Liver (tissue), 8 donors: ENCODE measurements at regions not wholly inside any gene's neighbourhood (a gene's known extent, or its start where the extent isn't known, plus 50 kb on each side); places are given as distances from the start of the nearest gene placed in this dataset.

Experiments
- DNase-seq: peaks from one replicate; pipeline ENCODE4 v3.0.0-alpha.2; 2017; ENCODE audit warnings: low spot score
- H3K27ac ChIP-seq, 2 donors: one replicate each; pipeline ENCODE4 v1.7.0; 2013; ENCODE audit warnings: inconsistent platforms in 2 of 2, low read length in 2 of 2, control low read depth in 1 of 2, low read depth in 1 of 2, mild to moderate bottlenecking in 1 of 2
- H3K27me3 ChIP-seq, 4 donors: one replicate each; pipeline versions ENCODE4 v1.6.1 to v1.7.0; 2013; ENCODE audit warnings: low read length in 3 of 4, inconsistent platforms in 1 of 4, mild to moderate bottlenecking in 1 of 4, moderate library complexity in 1 of 4; ENCODE audit not compliant: control insufficient read depth in 4 of 4, insufficient read depth in 4 of 4
- H3K36me3 ChIP-seq, 4 donors: one replicate each; pipeline versions ENCODE4 v1.6.1 to v1.7.0; 2013; ENCODE audit warnings: low read length in 3 of 4, mild to moderate bottlenecking in 3 of 4, low read depth in 1 of 4, moderate library complexity in 1 of 4; ENCODE audit not compliant: control insufficient read depth in 4 of 4, insufficient read depth in 3 of 4
- H3K4me1 ChIP-seq, 4 donors: one replicate each; pipeline versions ENCODE4 v1.6.1 to v1.7.0; 2013; ENCODE audit warnings: low read length in 3 of 4, mild to moderate bottlenecking in 3 of 4, moderate library complexity in 1 of 4; ENCODE audit not compliant: control insufficient read depth in 4 of 4, insufficient read depth in 4 of 4
- H3K4me3 ChIP-seq, 3 donors: one replicate each; pipeline versions ENCODE4 v1.6.1 to v1.7.0; 2013; ENCODE audit warnings: low read length in 3 of 3, control low read depth in 1 of 3, low read depth in 1 of 3, mild to moderate bottlenecking in 1 of 3
- H3K9ac ChIP-seq, 2 donors: one replicate each; pipeline ENCODE4 v1.7.0; 2013; ENCODE audit warnings: low read length in 2 of 2, mild to moderate bottlenecking in 2 of 2, moderate library complexity in 2 of 2, control low read depth in 1 of 2, low read depth in 1 of 2
- H3K9me3 ChIP-seq, 4 donors: one replicate each; pipeline versions ENCODE4 v1.6.1 to v1.7.0; 2013; ENCODE audit warnings: low read length in 3 of 4; ENCODE audit not compliant: control insufficient read depth in 4 of 4
- ATF3 ChIP-seq: IDR thresholded peaks from 2 replicates; pipeline ENCODE4 v1.6.1; 2016; ENCODE audit warnings: antibody characterized with exemption
- CTCF ChIP-seq: fragments of 150-350 bp; IDR thresholded peaks from 2 replicates; pipeline ENCODE4 v1.5.1; 2017; ENCODE audit warnings: improper control_type of control experiment, low read depth, low read length; ENCODE audit not compliant: missing input control
- EGR1 ChIP-seq, 2 donors: IDR thresholded peaks; 2 replicates each; pipeline ENCODE4 v1.6.1; 2016 to 2018; ENCODE audit warnings: antibody characterized with exemption in 2 of 2, low read depth in 2 of 2
- FOXA1 ChIP-seq: IDR thresholded peaks from 2 replicates; pipeline ENCODE4 v1.6.1; 2016; ENCODE audit warnings: antibody characterized with exemption
- FOXA2 ChIP-seq: IDR thresholded peaks from 2 replicates; pipeline ENCODE4 v1.6.1; 2016; ENCODE audit warnings: antibody characterized with exemption
- GABPA ChIP-seq, 2 donors: IDR thresholded peaks in 1 of 2; conservative IDR thresholded peaks in 1 of 2; 2 replicates each; pipeline ENCODE4 v1.6.1; 2016; ENCODE audit warnings: antibody characterized with exemption in 2 of 2, mild to moderate bottlenecking in 1 of 2, moderate library complexity in 1 of 2
- HNF4A ChIP-seq, 2 donors: conservative IDR thresholded peaks; 2 replicates each; pipeline ENCODE4 v1.6.1; 2016; ENCODE audit warnings: antibody characterized with exemption in 2 of 2, mild to moderate bottlenecking in 2 of 2
- HNF4G ChIP-seq: IDR thresholded peaks from 2 replicates; pipeline ENCODE4 v1.6.1; 2016; ENCODE audit warnings: antibody characterized with exemption
- JUND ChIP-seq, 2 donors: IDR thresholded peaks; 2 replicates each; pipeline ENCODE4 v1.6.1; 2016; ENCODE audit warnings: antibody characterized with exemption in 2 of 2
- MAX ChIP-seq: IDR thresholded peaks from 2 replicates; pipeline ENCODE4 v1.6.1; 2016; ENCODE audit warnings: antibody characterized with exemption
- NR2F2 ChIP-seq: IDR thresholded peaks from 2 replicates; pipeline ENCODE4 v1.6.1; 2016; ENCODE audit warnings: antibody characterized with exemption
- RAD21 ChIP-seq, 2 donors: IDR thresholded peaks; 2 replicates each; pipeline ENCODE4 v1.6.1; 2016; ENCODE audit warnings: antibody characterized with exemption in 2 of 2, mild to moderate bottlenecking in 2 of 2
- REST ChIP-seq: IDR thresholded peaks from 2 replicates; pipeline ENCODE4 v1.6.1; 2016; ENCODE audit warnings: antibody characterized with exemption, mild to moderate bottlenecking
- RXRA ChIP-seq, 2 donors: IDR thresholded peaks; 2 replicates each; pipeline ENCODE4 v1.6.1; 2017 to 2018; ENCODE audit warnings: antibody characterized with exemption in 2 of 2, mild to moderate bottlenecking in 1 of 2
- SP1 ChIP-seq: IDR thresholded peaks from 2 replicates; pipeline ENCODE4 v1.6.1; 2018; ENCODE audit warnings: antibody characterized with exemption, mild to moderate bottlenecking
- TAF1 ChIP-seq: conservative IDR thresholded peaks from 2 replicates; pipeline ENCODE4 v1.6.1; 2016; ENCODE audit warnings: antibody characterized with exemption, mild to moderate bottlenecking
- YY1 ChIP-seq: IDR thresholded peaks from 2 replicates; pipeline ENCODE4 v1.6.1; 2016; ENCODE audit warnings: antibody characterized with exemption, mild to moderate bottlenecking
- ZBTB33 ChIP-seq: IDR thresholded peaks from 2 replicates; pipeline ENCODE4 v1.6.1; 2016; ENCODE audit warnings: antibody characterized with exemption
- WGBS: extraction: QIAGEN DNeasy Blood & Tissue Kit; methylation state at CpG from one replicate; pipeline ENCODE4 v1.1.7; 2013; 5-methylcytosine and 5-hydroxymethylcytosine counted together
- donor health status: healthy.
- donor health status: healthy.
- donor health status: healthy.
- donor health status: healthy.
- donor health status: healthy.

GRCh38 chr3:159149633-159150032, 347.8 kb downstream of the MFSD1 start:
- no peak for TF ChIP-seq CTCF
- no peak for TF ChIP-seq JUND (IDR thresholded peaks at IDR 0.05)
- no peak for TF ChIP-seq EGR1 (IDR thresholded peaks at IDR 0.05; ENCODE audit: low read depth in 2 of 2)
- TF ChIP-seq REST: no peak
- no peak for TF ChIP-seq MAX
- no peak for TF ChIP-seq ZBTB33
- no peak for TF ChIP-seq FOXA2
- no peak for TF ChIP-seq RAD21 (IDR thresholded peaks at IDR 0.05)
- TF ChIP-seq HNF4G: no peak
- no peak for TF ChIP-seq NR2F2
- no peak for TF ChIP-seq RXRA (IDR thresholded peaks at IDR 0.05)
- no peak for TF ChIP-seq ATF3
- no peak for TF ChIP-seq YY1
- TF ChIP-seq SP1: no peak
- no peak for TF ChIP-seq TAF1
- no peak for TF ChIP-seq GABPA (IDR thresholded peaks at IDR 0.05 in 1 of 2, conservative IDR thresholded peaks at IDR 0.05 in 1 of 2)
- no peak for TF ChIP-seq HNF4A (conservative IDR thresholded peaks at IDR 0.05)
- TF ChIP-seq FOXA1: no peak
- Histone ChIP-seq H3K27me3 (no peaks in the 10 kb centered on the region), H3K27ac (no peak overlapping the region), H3K4me1 (no peaks in the 10 kb centered on the region), H3K36me3 (no peaks in the 10 kb centered on the region), H3K4me3 (no peak overlapping the region), H3K9ac (no peak overlapping the region), H3K9me3 (no peaks in the 10 kb centered on the region)
- no peak for DNase-seq
- 67% methylated on average over 1 of the region's 1 CpG for whole genome bisulfite sequencing

GRCh38 chr3:159150180-159150579, 348.3 kb downstream of the MFSD1 start:
- Histone ChIP-seq H3K4me1 (no peaks in the 10 kb centered on the region), H3K27ac (no peak overlapping the region), H3K9me3 (no peaks in the 10 kb centered on the region), H3K36me3 (no peaks in the 10 kb centered on the region), H3K27me3 (no peaks in the 10 kb centered on the region), H3K9ac (no peak overlapping the region), H3K4me3 (no peak overlapping the region)
- DNase-seq: no peak
- 87% methylated on average over 3 of the region's 3 CpGs for WGBS
- TF ChIP-seq FOXA2: no peak
- no peak for TF ChIP-seq RAD21 (IDR thresholded peaks at IDR 0.05)
- TF ChIP-seq MAX: no peak
- no peak for TF ChIP-seq HNF4A (conservative IDR thresholded peaks at IDR 0.05)
- no peak for TF ChIP-seq REST
- TF ChIP-seq TAF1: no peak
- TF ChIP-seq ZBTB33: no peak
- no peak for TF ChIP-seq FOXA1
- no peak for TF ChIP-seq YY1
